NCI-H2171 treated with DMSO at 0.1 percent for 48 hours (cell line): ENCODE measurements at regions not wholly inside any gene's neighbourhood (a gene's known extent, or its start where the extent isn't known, plus 50 kb on each side); places are given as distances from the start of the nearest gene placed in this dataset.

Experiments used
- DNase-seq: peaks from one replicate; lab custom pipeline; 2025; lab: John Stamatoyannopoulos, UW

- no peak for DNase-seq
Observed at GRCh38 chr3:43979645-43980044, 262.0 kb upstream of the TOPAZ1 start.

GRCh38 chr3:43994657-43995546 lies 246.8 kb upstream of the TOPAZ1 start:
- DNase-seq, result no peak

- DNase-seq, result no peak
Observed at GRCh38 chr3:43995547-43996378, 245.9 kb upstream of the TOPAZ1 start.

GRCh38 chr3:43996379-43997301 lies 245.0 kb upstream of the TOPAZ1 start:
- peak; percentile 4 for DNase-seq

- DNase-seq, result no peak
Observed at GRCh38 chr3:43997316-43997715, 244.4 kb upstream of the TOPAZ1 start.

- DNase-seq, result no peak
Observed at GRCh38 chr3:43997788-43998369, 243.8 kb upstream of the TOPAZ1 start.

GRCh38 chr3:43998370-43998835 lies 243.3 kb upstream of the TOPAZ1 start:
- no peak for DNase-seq

- peak; percentile 27 for DNase-seq
Observed at GRCh38 chr3:43998836-43999727, 242.6 kb upstream of the TOPAZ1 start.

GRCh38 chr3:43999728-44000319 lies 241.9 kb upstream of the TOPAZ1 start:
- no peak for DNase-seq

- DNase-seq, result no peak
Observed at GRCh38 chr3:44000586-44000985, 241.1 kb upstream of the TOPAZ1 start.

- DNase-seq, result no peak
Observed at GRCh38 chr3:44001072-44001471, 240.6 kb upstream of the TOPAZ1 start.

- no peak for DNase-seq
Observed at GRCh38 chr3:44003801-44004200, 237.9 kb upstream of the TOPAZ1 start.

GRCh38 chr3:44011680-44012079 lies 230.0 kb upstream of the TOPAZ1 start:
- no peak for DNase-seq

- DNase-seq, result no peak
Observed at GRCh38 chr3:44012160-44012899, 229.4 kb upstream of the TOPAZ1 start.

GRCh38 chr3:44013967-44014366 lies 227.7 kb upstream of the TOPAZ1 start:
- no peak for DNase-seq

GRCh38 chr3:44015170-44015569 lies 226.5 kb upstream of the TOPAZ1 start:
- no peak for DNase-seq

- DNase-seq, result no peak
Observed at GRCh38 chr3:44016818-44017217, 224.9 kb upstream of the TOPAZ1 start.

GRCh38 chr3:44018926-44019325 lies 222.8 kb upstream of the TOPAZ1 start:
- DNase-seq, result no peak

- DNase-seq, result no peak
Observed at GRCh38 chr3:44019736-44020135, 221.9 kb upstream of the TOPAZ1 start.
